ENCODE measurements at regions not wholly inside any gene's neighbourhood (a gene's known extent, or its start where the extent isn't known, plus 50 kb on each side); places are given as distances from the start of the nearest gene placed in this dataset.

GRCh38 chr1:208944981-208945451, 638.5 kb upstream of the CAMK1G start:
- H3K4me1 ChIP-seq, result no peaks in the 10 kb centered on the region
- TF ChIP-seq, protein P1, sequence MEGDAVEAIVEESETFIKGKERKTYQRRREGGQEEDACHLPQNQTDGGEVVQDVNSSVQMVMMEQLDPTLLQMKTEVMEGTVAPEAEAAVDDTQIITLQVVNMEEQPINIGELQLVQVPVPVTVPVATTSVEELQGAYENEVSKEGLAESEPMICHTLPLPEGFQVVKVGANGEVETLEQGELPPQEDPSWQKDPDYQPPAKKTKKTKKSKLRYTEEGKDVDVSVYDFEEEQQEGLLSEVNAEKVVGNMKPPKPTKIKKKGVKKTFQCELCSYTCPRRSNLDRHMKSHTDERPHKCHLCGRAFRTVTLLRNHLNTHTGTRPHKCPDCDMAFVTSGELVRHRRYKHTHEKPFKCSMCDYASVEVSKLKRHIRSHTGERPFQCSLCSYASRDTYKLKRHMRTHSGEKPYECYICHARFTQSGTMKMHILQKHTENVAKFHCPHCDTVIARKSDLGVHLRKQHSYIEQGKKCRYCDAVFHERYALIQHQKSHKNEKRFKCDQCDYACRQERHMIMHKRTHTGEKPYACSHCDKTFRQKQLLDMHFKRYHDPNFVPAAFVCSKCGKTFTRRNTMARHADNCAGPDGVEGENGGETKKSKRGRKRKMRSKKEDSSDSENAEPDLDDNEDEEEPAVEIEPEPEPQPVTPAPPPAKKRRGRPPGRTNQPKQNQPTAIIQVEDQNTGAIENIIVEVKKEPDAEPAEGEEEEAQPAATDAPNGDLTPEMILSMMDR (IDR thresholded peaks at IDR 0.05), result no peak
- TF ChIP-seq POLR2A (IDR thresholded peaks at IDR 0.05) (no peak), EP300 (IDR thresholded peaks at IDR 0.05) (no peak), POLR2AphosphoS5 (IDR thresholded peaks at IDR 0.05) (no peak)
- 5 to 28% methylated on average over 2 of the region's 2 CpGs for WGBS, 2 donors

DNA sequence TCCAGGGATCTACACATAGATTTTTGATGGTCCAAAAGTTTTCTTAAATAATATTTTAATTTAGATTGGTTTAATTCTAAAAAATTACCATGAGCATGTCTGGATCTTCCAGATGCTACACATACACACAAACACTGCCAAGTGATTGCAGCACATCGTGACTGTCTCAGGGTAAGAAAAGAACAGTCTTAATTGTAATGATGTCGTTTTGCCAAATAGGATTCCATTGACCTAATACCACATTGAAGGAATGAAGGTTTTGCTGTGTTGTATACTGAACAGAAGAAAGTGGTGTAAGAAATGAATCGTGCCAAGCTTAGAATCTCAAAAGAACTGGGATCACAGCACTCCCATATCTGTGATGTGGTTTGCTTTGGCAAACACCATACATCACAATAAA, 633.3 kb upstream of the CAMK1G start:
- 69 to 82% methylated on average over 3 of the region's 3 CpGs for WGBS, 2 donors
- TF ChIP-seq, protein P1 (IDR thresholded peaks at IDR 0.05), result no peak
- TF ChIP-seq EP300 (IDR thresholded peaks at IDR 0.05) (no peak), POLR2A (IDR thresholded peaks at IDR 0.05) (no peak), POLR2AphosphoS5 (IDR thresholded peaks at IDR 0.05) (no peak)

More at GRCh38 chr1:208944981-208945451, 638.5 kb upstream of the CAMK1G start:
- no peak for DNase-seq
- Histone ChIP-seq H3K9me3 (no peaks in the 10 kb centered on the region), H3K36me3 (no peaks in the 10 kb centered on the region), H3K27ac (no peak overlapping the region), H3K4me3 (no peak overlapping the region), H3K27me3 (no peaks in the 10 kb centered on the region)
- intact Hi-C loops (cut with DNase I), result no loop called here

DNA sequence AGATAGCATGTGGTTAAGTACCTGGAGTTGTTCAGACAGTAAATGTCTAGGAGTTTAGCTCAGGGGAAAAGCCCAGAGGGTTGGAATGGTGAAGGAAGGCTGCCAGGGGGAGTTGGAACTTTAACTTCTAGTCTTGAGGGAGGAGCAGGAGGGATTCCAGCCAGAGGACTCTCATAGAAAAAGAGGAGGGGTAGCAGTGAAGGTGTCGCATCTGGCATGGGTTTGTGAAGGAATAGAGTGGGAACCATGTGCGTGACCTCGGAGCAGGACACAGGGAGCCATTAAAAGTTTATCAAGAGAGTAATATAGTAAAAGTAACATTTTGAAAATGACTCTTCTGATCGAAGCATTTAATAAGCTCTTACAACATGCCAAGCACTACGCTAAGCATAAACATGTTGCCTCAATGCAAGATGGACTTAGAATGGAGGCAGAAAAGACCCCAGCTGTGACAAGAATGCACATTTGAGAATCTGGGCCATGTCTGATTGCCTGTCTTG, 632.4 kb upstream of the CAMK1G start:
- Histone ChIP-seq H3K27ac (no peak overlapping the region), H3K27me3 (no peaks in the 10 kb centered on the region), H3K4me3 (no peak overlapping the region), H3K4me1 (no peaks in the 10 kb centered on the region), H3K36me3 (no peaks in the 10 kb centered on the region), H3K9me3 (no peaks in the 10 kb centered on the region)
- DNase-seq, result no peak
- 52 to 76% methylated on average over 5 of the region's 5 CpGs for WGBS, 2 donors
- TF ChIP-seq POLR2A (IDR thresholded peaks at IDR 0.05) (no peak), POLR2AphosphoS5 (IDR thresholded peaks at IDR 0.05) (no peak), EP300 (IDR thresholded peaks at IDR 0.05) (no peak)
- TF ChIP-seq, protein P1 (IDR thresholded peaks at IDR 0.05), result no peak
- intact Hi-C loops (cut with DNase I), result no loop called here

More for the DNA sequence above, 633.3 kb upstream of the CAMK1G start:
- no peaks in the 10 kb centered on the region for H3K9me3 ChIP-seq
- intact Hi-C loops (cut with DNase I), result no loop called here
- no peaks in the 10 kb centered on the region for H3K27me3 ChIP-seq
- no peaks in the 10 kb centered on the region for H3K36me3 ChIP-seq
- H3K4me1 ChIP-seq, result no peaks in the 10 kb centered on the region
- no peak for DNase-seq
- H3K27ac ChIP-seq, result no peak overlapping the region
- no peak overlapping the region for H3K4me3 ChIP-seq

DNA sequence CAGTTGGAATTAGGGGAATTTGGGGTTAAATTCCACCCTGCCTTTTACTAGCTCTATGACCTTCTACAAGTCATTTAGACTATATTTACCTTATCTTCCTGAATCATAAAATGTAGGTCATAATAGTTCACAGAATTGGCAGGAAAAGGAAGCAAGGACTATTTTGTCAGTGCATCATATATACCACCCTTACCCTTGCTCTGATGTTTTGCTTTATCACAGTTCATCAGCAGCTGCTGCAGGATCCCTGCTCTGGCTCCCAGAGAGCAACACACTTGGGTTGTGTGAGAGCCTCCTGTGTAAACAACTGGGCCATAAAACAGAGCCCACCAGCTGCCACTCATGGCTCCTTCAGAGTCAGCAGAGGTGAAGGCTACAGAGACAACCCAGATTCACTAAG, 631.6 kb upstream of the CAMK1G start:
- no peaks in the 10 kb centered on the region for H3K27me3 ChIP-seq
- no peaks in the 10 kb centered on the region for H3K4me1 ChIP-seq
- H3K9me3 ChIP-seq, result peaks cover 0 to 2% (median 0%) of the 10 kb centered on the region in 4 donors
- TF ChIP-seq, protein P1 (IDR thresholded peaks at IDR 0.05), result no peak
- TF ChIP-seq POLR2AphosphoS5 (IDR thresholded peaks at IDR 0.05) (no peak), POLR2A (IDR thresholded peaks at IDR 0.05) (no peak), EP300 (IDR thresholded peaks at IDR 0.05) (no peak)
- intact Hi-C loops (cut with DNase I), result no loop called here
- no peaks in the 10 kb centered on the region for H3K36me3 ChIP-seq
- no peak overlapping the region for H3K27ac ChIP-seq
- no peak for DNase-seq
- H3K4me3 ChIP-seq, result no peak overlapping the region

- H3K27me3 ChIP-seq, result no peaks in the 10 kb centered on the region
- no peaks in the 10 kb centered on the region for H3K4me1 ChIP-seq
- no peak for DNase-seq
- no peak for TF ChIP-seq POLR2A (IDR thresholded peaks at IDR 0.05)
- no peak for TF ChIP-seq EP300 (IDR thresholded peaks at IDR 0.05)
- no peak for TF ChIP-seq POLR2AphosphoS5 (IDR thresholded peaks at IDR 0.05)
- H3K36me3 ChIP-seq, result no peaks in the 10 kb centered on the region
- intact Hi-C loops (cut with DNase I), result no loop called here
- H3K4me3 ChIP-seq, result no peak overlapping the region
- H3K9me3 ChIP-seq, result peaks cover 0 to 12% (median 3%) of the 10 kb centered on the region in 4 donors
- no peak overlapping the region for H3K27ac ChIP-seq
Measured at GRCh38 chr1:208962867-208963266, 620.6 kb upstream of the CAMK1G start.

Measured in sigmoid colon (tissue), 6 donors.